Chondrocyte (in vitro differentiated cells): ENCODE measurements at regions not wholly inside any gene's neighbourhood (a gene's known extent, or its start where the extent isn't known, plus 50 kb on each side); places are given as distances from the start of the nearest gene placed in this dataset.
A peak's percentile ranks its signal among the peaks of the same experiment; 100 is the strongest.

Experiments used
- DNase-seq: peaks from one replicate; pipeline ENCODE4 v3.0.0; 2021; ENCODE audit warnings: mixed read lengths, low spot score
- H3K27ac Mint-ChIP-seq: one replicate; pipeline ENCODE4 v1.8.0; 2021; ENCODE audit warnings: mild to moderate bottlenecking, moderate library complexity, mixed read lengths; ENCODE audit not compliant: unreplicated experiment
- H3K27me3 Mint-ChIP-seq: 2 replicates; pipeline ENCODE4 v1.8.0; 2021; ENCODE audit warnings: low read depth, mixed read lengths
- H3K36me3 Mint-ChIP-seq: 2 replicates; pipeline ENCODE4 v1.8.0; 2021; ENCODE audit warnings: low read depth, mixed read lengths
- H3K4me1 Mint-ChIP-seq: 2 replicates; pipeline ENCODE4 v1.8.0; 2021; ENCODE audit warnings: low read depth, mild to moderate bottlenecking, mixed read lengths
- H3K4me3 Mint-ChIP-seq: one replicate; pipeline ENCODE4 v1.8.0; 2021; ENCODE audit warnings: mild to moderate bottlenecking, moderate library complexity, mixed read lengths; ENCODE audit not compliant: unreplicated experiment
- H3K9me3 Mint-ChIP-seq: 2 replicates; pipeline ENCODE4 v1.8.0; 2021; ENCODE audit warnings: low read depth, mixed read lengths
- TF ChIP-seq, protein P1 (sequence below): fragments of 200-600 bp; sonication (generic); IDR thresholded peaks from 2 replicates; pipeline ENCODE4 v1.5.0; 2021; ENCODE audit warnings: antibody characterized with exemption, mild to moderate bottlenecking, moderate library complexity

DNA sequence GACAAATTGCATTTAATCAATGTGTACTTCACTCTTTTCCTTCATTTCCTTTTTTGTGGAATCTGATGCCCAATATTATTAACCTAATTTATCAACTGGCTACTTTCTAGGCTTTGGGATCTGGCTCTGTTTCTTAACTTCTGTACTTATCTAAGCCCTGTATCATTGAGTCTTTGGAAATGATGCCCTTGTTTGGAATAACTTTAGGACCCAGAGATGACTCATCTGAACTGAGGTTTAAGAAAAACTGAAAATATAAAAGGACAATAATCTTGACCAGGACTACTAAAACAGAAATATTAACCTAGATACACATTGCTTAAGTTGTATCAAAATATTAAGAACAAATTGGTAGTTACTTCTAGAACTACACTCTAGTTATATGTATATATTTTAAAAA is 600.8 kb downstream of the CPS1 start:
- no peak for DNase-seq
- Mint-ChIP-seq H3K4me3 (no peak overlapping the region), H3K36me3 (no peaks in the 10 kb centered on the region), H3K9me3 (no peaks in the 10 kb centered on the region), H3K4me1 (peaks cover 10% of the 10 kb centered on the region), H3K27me3 (no peaks in the 10 kb centered on the region), H3K27ac (no peak overlapping the region)
- TF ChIP-seq, protein P1, sequence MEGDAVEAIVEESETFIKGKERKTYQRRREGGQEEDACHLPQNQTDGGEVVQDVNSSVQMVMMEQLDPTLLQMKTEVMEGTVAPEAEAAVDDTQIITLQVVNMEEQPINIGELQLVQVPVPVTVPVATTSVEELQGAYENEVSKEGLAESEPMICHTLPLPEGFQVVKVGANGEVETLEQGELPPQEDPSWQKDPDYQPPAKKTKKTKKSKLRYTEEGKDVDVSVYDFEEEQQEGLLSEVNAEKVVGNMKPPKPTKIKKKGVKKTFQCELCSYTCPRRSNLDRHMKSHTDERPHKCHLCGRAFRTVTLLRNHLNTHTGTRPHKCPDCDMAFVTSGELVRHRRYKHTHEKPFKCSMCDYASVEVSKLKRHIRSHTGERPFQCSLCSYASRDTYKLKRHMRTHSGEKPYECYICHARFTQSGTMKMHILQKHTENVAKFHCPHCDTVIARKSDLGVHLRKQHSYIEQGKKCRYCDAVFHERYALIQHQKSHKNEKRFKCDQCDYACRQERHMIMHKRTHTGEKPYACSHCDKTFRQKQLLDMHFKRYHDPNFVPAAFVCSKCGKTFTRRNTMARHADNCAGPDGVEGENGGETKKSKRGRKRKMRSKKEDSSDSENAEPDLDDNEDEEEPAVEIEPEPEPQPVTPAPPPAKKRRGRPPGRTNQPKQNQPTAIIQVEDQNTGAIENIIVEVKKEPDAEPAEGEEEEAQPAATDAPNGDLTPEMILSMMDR, result no peak

DNA sequence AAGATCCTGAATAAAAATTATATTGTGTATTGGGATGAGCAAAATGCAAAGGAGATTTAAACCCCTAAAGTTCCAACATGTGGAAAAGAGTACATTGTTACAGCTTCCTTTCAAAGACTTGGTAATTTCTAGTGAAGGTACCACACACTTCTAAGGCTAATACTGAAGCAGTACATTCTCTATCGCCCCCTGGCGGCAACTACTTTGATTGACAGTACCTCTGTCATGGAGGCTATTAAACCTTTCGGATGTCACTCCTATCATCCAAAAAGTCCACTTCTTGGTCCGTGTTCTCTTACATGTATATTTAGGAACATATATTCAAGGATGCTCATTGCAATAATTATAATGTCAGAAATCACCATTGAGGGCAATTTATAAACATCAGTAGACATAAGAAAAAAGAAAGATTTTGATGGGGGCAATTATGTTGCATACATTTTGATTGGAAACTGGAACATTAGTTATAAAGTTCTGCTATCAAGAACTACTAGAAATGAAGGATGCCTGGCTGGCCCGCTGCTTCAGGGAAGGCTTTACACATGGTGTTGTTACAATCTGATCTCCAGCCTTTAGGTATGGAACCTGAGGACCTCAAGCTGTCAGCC is 601.6 kb downstream of the CPS1 start:
- no peaks in the 10 kb centered on the region for H3K27me3 Mint-ChIP-seq
- H3K9me3 Mint-ChIP-seq, result no peaks in the 10 kb centered on the region
- DNase-seq, result no peak
- TF ChIP-seq, protein P1, result peak; percentile 97
- H3K4me3 Mint-ChIP-seq, result no peak overlapping the region
- no peaks in the 10 kb centered on the region for H3K36me3 Mint-ChIP-seq
- peaks cover 13% of the 10 kb centered on the region for H3K4me1 Mint-ChIP-seq
- no peak overlapping the region for H3K27ac Mint-ChIP-seq

DNA sequence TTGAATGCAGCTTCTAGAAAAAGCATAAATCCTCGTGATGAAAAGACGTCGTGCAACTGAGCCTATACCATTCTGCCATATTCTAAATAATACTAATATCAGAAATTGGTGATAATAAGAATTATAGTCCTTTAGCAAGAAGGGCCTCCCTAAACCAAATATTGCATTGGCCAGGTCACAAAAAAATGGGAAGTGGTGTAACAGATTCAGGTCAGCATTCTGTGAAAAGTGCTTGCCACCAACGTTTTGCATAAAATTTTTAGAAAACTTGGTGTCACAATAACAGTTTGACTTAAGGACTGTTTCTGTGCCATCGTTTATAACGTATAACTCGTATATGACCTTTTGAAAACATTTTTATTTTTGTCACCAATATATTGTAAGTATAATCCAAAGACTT is 603.6 kb downstream of the CPS1 start:
- TF ChIP-seq, protein P1, result no peak
- no peak overlapping the region for H3K27ac Mint-ChIP-seq

DNA sequence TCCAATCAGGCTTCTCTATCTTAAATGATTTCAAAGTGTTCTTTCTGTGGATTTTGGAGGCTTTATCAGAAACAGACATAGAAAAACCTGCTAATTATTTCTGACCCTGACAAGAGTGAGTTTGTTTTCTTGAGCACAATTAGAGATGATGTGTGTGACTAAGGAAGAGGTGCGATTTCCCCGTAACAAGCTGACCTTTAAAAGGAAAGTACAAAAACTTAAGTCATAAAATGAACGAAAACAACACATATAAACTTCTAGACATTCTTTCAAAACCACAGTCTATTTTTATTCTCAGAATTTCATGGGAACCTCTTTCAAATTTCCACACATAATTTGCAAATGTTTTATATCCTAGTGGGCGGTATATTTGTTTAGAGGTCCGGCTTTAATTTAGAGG is 604.8 kb downstream of the CPS1 start:
- DNase-seq, result no peak
- H3K4me1 Mint-ChIP-seq, result peaks cover 15% of the 10 kb centered on the region
- H3K4me3 Mint-ChIP-seq, result peak overlapping the region; percentile 10
- H3K27me3 Mint-ChIP-seq, result no peaks in the 10 kb centered on the region
- peak overlapping the region; percentile 63 for H3K27ac Mint-ChIP-seq
- TF ChIP-seq, protein P1, result no peak
- H3K9me3 Mint-ChIP-seq, result no peaks in the 10 kb centered on the region
- H3K36me3 Mint-ChIP-seq, result no peaks in the 10 kb centered on the region

More for the DNA sequence above, 603.6 kb downstream of the CPS1 start:
- Mint-ChIP-seq H3K4me1 (peaks cover 15% of the 10 kb centered on the region), H3K4me3 (no peak overlapping the region), H3K9me3 (no peaks in the 10 kb centered on the region), H3K27me3 (no peaks in the 10 kb centered on the region), H3K36me3 (no peaks in the 10 kb centered on the region)
- no peak for DNase-seq

DNA sequence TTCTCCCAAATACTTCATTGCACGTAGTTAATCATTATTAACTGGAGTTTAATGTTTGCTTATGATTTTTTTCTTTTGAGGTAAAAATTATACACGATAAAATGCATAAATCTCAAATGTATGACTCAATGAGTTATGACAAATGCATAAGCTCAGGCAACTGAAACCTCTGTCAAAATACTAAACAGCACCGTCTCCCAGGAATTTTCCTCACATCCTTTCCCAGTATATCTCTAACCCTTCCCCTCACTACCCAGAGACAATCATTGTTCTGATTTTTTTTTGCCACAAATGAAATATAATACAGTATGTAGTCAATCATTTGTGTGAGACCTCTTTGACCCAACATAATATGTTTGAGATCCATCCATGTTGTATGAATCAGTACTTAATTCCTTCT is 606.5 kb downstream of the CPS1 start:
- TF ChIP-seq, protein P1, result no peak
- Mint-ChIP-seq H3K4me1 (peaks cover 15% of the 10 kb centered on the region), H3K4me3 (no peak overlapping the region), H3K27ac (no peak overlapping the region), H3K27me3 (no peaks in the 10 kb centered on the region), H3K9me3 (no peaks in the 10 kb centered on the region), H3K36me3 (no peaks in the 10 kb centered on the region)
- no peak for DNase-seq
